ENCODE measurements at regions not wholly inside any gene's neighbourhood (a gene's known extent, or its start where the extent isn't known, plus 50 kb on each side); places are given as distances from the start of the nearest gene placed in this dataset.

DNA sequence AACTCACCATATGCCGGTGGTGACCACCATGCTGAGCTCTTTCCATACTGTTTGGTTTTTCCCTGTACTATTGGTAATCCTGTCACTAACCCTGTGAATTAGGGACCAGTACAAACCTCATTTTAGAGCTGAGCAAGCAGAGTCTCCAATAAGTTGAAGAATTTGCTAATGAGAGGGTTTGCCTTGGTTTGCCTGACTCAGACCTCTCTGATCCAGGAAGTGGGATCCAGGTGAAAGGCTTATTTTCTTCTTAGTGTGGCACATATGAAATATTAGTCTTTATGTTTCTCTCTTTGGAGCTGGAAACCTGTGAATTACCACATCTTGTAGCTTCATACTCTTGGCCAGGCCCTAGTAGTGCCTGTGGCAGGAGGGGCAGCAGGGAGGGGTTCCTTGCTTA is 114.1 kb upstream of the IGFBP3 start:
- DNase-seq, result no peak

DNA sequence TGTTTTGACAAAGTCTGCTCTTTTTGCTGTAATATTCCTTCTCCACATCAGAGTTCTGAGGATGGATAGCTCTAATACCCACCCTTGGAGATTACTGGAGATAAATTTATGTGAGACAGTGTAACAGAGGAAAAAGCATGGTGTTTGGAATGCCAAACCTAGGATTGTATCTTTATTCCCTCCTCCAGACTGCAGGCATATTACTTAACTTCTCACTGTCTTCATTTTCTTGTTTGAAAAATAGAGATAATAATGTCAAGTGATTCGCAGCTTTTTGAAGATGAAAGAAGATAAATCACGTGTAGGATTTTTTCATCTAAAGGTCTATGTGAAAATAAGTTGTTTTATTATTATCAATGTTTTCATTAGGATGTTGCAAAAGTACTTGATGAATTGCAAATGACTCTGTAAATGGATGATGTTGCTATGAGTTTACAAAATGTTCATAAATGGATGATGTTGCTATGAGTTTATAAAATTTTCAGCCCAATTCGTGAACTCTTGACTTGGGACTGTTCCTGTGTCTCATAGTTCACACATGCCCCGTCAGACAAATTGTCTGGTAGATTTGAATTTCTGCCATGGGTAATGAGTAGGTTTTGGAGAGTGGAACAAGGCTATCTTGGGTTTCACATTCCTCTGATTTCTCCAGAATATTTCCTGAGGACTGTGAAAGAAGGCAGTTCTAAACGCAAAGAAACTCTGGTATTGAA is 113.1 kb upstream of the IGFBP3 start:
- DNase-seq, result no peak

DNA sequence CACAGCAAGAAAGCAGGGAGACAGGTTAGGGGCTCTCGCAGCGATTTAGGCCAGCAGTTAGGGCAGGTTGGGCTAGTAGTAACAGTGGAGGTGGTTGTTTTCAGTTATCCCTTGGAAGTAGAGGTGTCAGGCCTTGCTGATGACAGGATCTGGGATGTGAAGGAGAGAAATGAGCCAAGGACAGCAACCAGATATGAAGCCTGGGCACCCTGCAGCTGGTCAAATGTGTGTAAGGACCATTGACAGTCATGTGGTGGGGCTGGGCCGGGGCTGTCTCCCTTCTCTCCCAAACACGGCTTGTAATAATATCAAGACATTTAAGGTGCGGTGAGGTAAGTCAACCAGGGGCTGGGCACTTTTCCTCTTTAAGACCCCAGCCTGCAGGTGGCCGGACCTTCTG is 112.5 kb upstream of the IGFBP3 start:
- no peak for DNase-seq

DNA sequence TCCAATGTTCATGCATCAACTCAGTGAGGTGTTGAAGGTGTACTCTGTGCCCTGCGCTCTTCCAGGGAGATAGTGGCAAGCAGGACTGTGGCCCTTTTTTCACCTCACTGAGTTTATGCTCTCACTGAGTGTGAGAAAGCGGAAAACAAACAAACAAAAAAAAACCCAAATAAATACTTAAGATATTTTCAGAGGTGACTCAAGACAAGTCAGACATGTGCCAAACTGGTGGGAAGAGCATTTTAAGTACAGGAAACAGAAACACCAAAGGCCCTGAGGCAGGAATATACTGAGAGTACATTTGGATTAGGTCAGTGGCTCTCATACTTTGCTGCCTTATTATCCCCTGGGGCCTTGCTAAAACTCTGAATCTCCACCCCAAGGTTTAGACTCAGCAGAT is 111.9 kb upstream of the IGFBP3 start:
- DNase-seq, result no peak

DNA sequence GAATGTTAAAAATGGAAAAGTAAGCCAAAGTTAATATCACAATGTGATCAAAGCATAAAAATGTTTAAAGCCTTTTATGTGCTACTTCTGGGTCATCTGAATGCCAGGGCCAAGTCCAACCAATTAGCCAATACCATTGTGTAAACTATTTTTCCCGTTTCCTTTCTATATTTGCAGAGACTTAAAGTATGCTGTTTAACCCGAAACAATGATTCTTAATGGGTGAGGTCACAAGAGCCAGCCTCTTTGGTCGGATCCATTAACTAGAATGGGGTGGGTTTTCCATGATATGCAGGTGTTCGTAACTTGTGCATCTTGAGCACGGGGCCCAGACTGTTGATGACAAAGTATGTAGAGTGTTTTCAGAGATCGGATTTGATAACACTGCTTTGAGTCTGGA is 111.3 kb upstream of the IGFBP3 start:
- no peak for DNase-seq

DNA sequence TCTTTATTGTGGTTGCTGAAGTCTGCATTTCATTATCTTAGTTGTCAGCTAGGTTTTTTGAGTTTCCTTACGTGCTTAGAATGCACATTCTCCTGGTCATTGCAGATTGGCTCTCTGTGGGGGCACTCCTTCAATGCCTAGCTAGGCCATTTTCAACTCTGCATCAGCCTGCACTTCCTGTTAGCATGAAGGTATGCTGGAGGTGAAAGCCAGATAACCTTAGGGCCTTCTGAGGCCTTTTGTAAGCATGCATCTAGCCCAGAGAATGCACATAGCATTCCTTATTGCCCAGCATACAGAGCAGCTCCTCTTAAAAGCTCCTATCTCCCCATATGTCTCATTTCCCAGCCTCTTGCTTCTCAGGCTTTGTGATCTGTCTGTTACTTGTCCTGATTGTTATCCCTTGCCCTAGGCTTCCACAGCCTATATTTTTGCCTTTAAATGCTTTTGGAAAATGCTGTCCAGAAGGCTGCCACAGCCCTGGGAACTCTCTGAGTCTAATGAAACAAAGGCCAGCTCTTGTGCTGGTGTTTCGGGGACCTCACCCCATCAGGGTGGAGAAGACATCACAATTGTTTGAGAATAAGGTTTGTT is 108.1 kb upstream of the IGFBP3 start:
- no peak for DNase-seq

DNA sequence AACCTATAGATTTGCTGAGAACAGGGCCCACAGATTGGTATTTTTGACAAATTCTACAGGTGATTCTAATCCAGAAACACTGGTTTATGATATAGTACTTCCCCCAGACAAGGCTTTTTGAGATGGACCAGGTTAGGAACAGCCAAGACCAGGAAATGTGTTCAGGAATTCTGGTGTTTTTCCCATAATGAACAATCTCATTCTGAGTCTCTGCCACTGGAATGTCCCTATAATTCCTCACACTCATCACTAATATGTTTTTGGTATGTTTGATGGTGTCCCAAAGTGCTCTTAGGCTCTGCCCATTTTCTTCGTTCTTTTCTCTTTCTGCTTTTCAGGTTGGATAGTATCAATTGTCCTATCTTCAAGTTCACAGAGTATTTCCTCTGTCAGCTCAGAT is 107.2 kb upstream of the IGFBP3 start:
- no peak for DNase-seq

DNA sequence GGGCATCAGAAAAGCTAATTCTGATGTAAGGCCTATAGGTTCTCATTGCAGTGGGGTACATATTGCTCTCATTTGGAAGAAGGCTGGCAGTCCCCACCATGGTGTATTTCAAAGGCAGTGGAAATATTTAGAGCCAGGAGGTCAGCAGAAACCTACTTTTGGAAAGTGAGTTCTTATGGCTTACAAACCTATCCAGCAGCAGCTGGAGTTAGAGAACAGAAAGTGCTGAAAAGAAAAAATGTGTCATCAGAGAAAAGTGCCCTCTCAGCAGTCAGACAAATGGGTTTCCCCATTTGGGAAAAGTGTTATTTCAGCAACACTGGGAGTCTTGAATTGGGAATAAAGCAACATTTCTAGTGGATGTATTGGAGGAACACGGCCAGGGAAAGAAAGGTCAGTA is 105.7 kb upstream of the IGFBP3 start:
- DNase-seq, result peak in 1 of 4 experiments; percentile 11

DNA sequence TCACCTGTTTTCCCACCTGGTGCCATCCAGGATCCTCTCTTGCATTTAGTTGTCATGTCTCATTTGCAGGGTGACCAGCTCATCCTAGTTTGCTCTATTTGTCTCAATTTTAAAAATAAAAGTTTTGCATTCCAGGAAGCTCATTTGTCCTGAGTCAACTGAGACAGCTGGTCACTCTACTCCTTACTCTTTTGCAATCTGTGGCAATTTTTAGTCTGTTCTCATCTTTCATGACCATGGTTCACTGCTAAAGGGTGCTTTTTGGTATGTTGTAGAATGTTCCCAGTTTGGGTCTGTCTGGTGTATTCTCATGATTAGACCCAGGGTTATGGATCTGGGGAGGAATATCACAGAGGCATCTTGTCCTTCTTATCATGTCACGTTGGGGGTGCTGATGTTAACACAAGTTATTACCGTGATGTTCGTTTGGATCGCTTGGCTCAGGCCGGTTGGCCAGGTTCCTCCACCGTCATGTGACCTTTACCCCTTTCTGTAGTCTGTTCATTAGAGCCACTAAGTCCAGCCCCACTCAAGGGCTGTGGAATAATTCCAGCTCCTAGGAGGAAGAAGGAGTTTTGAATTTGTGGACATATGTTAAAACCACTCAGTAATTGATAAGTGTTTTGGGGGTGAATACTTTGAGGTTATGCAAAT is 103.3 kb upstream of the IGFBP3 start:
- no peak for DNase-seq

DNA sequence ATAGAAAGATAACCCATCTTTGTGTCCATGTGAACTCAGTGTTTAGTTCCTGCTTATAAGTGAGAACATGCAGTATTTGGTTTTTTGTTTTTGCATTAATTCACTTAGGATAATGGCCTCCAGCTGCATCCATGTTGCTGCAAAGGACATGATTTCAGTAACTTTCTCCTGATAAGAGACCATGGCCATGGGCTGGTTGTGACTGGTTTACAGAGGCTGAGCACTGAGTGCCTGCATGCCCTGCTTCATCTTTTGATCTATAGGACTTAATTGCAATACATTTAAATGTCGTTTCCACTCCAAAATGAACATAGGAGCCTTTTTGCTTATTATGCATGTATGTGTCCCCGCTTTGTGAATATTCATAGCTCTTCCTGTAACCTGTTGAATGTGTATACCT is 101.3 kb upstream of the IGFBP3 start:
- no peak for DNase-seq

DNA sequence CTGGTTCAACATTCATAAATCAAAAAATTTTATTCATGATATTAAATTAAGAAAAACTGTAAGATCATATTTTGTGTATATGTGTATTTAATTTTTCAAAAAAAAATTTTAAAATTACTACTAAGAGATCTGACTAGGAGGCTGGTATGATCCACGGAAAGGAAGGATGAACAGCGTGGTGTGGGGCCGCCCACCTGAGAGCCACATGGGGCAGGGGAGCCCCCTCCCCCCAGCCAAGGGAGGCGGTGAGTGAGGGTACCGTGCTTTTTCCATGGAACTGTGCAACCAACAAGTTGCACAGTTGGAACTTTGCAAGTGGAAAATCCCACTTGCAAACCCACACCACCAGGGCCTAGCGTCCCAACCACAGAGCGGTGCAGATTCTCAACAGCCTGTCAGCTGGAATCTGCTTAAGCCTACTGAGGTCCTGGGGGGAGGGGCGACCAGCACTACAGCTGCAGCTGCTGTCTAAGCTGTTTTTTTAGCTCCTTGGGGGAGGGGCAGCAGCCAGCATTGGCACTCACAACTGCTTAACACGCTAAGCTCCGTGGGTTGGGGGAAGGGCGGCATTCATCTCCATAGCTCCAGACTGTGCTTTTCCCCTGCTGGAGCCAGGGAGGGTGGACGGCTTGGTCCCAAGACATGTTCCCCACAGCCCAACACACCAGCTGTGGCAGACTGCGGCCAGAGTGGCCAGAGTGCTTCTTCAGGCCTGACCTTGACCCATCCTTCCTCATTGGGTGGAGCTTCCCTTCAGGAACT is 94.2 kb upstream of the IGFBP3 start:
- DNase-seq, result no peak

DNA sequence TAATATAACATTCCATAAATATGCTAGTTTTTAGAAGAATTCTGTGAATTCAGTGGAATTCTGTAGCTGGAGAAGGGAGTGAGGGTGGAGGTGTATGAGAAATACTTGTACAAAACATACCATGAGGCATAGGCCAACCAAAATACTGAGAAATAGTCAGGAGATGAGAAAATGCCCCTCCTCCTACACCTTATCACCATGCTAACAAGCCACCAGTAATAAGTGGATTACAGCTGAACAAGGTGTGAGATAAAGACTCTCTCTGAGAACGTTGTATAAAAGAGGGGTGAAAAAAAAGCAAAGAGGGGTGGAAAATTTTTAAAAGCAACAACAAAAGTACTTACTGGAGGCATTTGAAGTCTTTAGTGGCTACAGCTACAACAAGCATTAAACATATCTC is 90.4 kb upstream of the IGFBP3 start:
- no peak for DNase-seq

DNA sequence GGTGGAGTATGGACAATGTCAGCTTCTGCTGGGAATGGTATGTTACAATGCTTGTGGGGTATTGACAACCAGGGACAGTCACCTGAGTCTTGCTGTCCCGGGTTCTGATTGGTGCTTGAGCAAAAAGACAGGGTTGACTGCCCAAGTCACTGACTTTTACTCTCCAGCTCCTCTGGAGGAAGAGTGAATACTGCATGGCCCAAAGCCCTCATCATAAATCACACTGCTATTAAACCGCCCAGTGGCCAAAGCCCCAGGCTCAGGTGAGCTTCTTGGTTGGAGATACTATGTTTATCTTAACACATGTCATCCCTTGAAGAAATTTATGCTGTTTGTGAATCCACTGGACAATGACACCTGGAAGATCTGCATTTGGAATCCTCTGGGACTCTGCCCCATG is 90.0 kb upstream of the IGFBP3 start:
- no peak for DNase-seq

DNA sequence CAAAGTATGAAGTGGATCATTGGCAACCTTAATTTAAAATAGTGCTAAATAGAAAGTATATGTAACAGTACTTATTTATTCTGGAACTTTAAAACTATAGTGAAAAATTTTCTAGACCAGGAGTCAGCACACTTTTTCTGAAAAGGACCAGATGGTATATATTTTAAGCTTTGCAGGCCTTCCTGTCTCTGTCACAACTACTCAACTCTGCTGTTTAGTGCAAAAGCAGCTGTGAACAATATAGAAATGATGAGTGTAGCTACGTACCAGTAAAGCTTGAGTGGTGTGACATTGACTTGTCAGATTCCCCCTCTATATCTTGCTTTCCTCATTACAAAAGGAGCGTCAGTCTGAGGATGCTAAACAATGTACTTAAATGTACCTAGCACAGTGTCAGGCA is 88.1 kb upstream of the IGFBP3 start:
- DNase-seq, result no peak

DNA sequence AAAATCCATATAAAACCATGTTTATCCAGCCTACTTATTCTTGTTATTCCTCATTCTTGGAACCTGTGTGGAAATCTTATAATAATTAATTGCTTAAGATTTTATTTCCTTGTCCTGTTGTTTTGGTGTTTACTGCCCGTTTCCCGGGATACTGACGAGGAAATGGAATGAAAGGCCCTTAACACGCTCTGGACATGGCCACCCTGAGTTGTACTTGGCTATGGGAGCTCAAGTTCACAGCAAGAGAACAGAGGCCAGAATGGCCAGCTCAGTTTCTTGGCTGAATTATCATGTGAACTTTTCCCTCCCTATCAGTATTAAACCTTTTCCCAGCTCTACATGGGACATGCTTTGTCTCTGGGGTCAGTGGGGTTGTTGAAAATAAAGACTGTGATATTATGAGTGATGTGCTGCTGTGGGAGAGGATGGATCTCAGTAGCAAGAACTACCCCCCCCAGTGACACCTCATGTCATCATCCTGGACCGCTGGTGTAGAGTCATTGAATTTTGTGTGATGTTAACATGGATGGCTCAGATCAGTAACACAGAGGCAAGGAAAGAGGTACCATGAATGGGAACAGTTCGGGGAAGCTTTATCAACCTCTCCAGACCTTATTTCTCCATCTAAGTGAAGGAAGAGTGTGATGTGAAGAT is 87.0 kb upstream of the IGFBP3 start:
- no peak for DNase-seq

DNA sequence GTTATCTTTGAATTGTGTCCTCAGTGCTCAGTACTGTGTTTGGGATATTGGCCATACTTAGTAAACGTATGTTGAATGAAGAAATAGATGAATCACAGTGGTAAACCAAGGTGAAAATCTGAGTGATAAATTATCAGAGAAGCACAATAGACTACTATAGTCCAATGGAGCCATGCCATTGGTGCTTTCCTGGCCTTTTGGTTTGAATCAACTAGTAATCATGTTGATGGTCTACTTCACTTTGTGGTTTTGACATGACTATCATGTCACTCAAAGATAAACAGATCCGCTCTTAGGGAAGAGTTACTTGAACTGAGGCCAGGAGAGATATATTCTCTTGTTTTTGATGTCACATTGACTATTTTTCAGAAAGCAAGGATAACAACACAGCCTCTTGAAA is 86.1 kb upstream of the IGFBP3 start:
- no peak for DNase-seq

DNA sequence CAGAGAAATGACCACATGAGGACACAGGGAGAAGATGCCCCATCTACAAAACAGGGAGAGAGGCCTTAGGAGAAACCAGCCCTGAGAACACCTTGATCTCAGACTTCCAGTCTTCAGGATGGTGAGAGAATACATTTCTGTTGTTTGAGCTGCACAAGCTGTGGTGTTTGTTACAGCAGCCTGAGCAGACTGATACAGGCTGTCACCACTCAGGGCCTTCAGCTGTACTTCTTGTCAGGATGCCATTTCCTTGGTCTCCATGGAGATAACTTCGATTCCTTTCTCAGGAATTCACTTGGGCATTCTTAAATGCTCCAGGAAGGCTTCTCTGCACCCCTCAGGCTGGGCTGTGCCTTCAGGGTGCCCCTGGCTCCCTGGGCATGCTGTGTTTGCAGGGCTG is 85.7 kb upstream of the IGFBP3 start:
- DNase-seq, result no peak

DNA sequence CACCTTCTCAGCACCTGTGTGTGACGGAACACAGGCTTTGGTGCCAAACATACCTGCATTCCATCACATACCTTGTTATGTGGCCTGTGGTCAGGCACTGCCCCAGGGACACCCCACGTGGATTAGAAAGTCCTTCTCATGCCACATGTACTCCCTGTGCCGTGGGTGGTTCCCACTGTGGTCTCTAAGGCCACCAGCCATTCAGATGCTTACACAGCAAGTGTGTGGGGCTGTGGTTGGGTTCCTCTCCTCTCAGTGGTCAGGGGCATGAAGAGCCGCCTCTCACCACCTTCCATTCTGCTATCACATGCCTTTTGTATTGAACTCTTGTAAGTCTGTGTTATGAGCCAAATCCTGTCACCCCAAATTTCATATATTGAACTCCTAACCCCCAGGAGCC is 85.1 kb upstream of the IGFBP3 start:
- DNase-seq, result no peak

DNA sequence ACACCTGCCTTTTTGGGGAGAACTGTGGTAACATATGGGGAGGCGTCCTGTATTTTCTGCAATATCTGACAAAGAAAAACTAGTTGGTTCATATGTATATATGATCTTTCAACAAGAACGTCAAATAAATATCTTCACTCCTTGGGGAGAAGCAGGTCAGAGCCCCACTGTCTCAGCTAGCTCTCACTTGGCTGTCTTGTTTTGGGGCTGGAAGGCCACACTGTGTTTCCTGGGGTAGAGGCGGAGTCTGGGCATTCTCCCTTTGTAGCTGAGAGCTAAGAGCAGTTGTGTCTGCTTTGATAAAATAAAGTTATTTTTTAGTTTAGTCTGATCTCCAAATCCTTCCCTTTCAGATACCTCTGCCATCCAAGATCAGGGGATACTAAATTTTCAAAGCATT is 83.9 kb upstream of the IGFBP3 start:
- DNase-seq, result no peak

DNA sequence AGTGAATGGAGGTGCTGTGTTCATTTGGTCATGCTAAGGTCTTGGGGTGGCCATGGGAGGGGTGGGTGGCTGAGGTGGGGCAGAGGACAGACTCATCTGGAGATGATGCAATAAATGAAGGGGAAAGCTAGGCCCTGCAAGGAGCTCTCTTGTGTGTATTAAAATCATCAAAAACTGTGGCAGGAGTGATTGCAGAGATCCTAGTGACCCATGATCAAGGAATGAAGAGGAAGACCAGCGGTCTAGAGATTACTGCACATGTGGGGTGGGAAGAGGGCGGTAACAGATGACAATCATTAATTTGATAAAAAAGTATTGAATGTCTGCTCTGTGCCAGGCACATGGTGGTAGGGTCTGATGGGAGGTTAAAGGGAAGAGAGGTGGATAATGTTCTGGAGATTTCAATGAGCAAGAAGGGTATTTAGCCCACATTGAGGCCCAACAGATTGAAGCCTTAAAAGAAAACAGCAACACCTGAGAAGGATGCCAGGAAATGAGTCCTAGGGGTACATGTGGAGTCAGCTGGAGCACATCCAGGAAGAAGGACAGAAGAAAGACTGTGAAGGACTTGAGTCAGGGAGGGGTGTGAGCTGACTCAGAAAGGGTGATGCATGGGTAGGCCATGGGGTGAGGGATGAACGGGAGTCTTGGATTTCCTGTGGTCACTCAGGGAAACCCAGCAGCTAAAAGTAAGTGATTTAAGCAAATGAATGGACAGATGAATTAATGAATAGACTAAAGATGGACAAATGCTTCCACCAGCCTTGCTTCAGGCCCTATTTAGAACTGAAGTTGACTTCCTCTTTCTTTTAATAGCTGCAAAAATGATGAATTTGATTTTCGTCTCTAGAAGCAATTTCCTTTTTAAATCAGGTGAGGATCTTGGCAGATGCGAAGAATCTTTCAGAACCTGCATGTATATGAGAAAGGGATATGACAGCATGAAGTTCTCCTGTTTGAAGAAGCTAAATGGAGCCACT is 83.1 kb upstream of the IGFBP3 start:
- no peak for DNase-seq

DNA sequence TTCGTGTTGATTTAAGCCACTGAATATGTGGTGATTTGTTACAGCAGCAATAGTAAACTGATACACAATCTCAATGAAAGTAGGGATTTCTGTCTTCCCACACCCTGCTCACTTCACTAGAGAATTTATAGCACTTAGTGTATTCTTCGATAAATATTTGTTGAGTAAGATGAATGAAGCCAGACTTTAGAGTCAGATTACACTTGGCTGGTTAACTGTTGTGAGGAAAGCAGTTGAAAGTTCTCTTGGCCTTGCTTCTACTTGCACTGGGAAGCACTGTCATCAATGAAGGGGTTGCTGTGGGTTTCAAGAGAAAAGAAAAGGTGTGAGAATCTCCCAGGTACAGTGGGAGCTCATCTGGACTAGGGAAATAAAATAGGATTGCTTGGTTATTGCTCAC is 82.1 kb upstream of the IGFBP3 start:
- no peak for DNase-seq

DNA sequence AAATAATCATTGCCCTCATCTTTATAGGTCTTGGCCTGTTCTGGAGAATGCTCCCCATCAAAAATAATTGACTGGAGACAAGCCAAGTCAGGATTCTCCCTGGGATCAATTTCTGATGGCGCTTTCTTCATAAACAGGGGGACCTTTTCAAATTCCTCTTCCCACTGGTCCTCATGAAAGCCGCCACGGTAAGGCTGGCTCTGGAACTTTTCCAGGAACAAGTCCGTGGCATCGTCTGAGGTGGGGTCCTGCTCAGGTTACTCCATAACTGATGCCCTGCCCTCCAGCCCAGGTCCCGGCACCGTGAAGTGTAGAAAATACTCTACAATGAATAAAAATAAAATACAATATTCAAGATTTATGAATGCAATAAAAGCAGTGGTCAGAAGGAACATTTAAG is 79.4 kb upstream of the IGFBP3 start:
- no peak for DNase-seq

Data from suppressor macrophage (primary cell).